IPS-NIHi11 (cell line): ENCODE measurements at regions not wholly inside any gene's neighbourhood (a gene's known extent, or its start where the extent isn't known, plus 50 kb on each side); places are given as distances from the start of the nearest gene placed in this dataset.
"Not testable (repeated sequence)": the region's sequence is repeated elsewhere in the genome, so short reads cannot be mapped to it uniquely, and the experiment has no call there.

Experiments used
- DNase-seq: peaks from one replicate; pipeline ENCODE4 v3.0.0; 2012; ENCODE audit warnings: mixed read lengths, low spot score

DNA sequence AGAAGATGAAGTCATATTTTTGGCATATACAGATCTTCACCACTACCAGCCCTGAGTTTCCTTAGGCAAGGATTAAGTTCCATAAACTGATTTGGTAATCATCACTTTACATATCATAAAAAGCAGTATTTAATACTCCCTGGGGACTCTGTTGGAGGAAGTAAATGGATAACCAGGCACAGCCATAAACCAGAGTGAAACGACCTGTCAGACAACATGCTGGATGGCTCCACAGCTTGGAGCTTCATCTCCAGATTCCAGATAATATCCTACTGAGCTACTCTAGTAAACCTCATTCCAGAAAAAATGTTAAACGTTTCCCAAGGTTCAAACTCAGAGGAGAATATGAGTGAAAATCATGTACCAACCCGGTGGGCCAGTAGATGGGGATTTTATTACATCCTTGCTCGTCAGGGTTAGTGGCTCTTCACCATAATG is 109.2 kb downstream of the BASP1 start:
- no peak for DNase-seq

DNA sequence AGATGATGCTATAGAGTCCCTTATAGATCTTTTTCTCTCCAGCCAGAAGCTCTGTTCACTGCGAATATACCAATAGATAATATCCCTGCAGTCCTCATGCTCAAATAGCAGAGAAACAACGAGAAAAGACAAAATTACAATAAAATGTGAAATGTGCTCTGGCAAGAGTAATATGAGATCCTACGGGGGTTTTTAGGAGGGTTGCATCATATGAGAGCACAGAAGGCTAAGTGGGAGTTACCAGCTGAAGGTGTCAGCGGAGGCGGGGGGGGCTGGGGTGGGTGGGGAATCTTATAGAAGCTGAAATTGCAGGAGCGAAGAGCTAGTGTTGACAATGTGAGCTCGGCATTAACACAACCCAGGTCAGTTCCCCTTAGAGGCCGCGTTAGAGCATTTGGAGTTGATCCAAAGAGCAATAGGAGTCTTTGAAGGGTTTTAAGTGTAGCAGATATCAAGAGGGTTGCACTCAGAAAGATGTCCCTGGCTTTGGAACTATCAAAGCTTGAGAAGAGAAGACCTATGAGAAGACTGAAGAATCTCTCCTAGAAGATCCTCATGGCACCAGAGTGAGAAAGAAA is 109.7 kb downstream of the BASP1 start:
- DNase-seq = no peak

DNA sequence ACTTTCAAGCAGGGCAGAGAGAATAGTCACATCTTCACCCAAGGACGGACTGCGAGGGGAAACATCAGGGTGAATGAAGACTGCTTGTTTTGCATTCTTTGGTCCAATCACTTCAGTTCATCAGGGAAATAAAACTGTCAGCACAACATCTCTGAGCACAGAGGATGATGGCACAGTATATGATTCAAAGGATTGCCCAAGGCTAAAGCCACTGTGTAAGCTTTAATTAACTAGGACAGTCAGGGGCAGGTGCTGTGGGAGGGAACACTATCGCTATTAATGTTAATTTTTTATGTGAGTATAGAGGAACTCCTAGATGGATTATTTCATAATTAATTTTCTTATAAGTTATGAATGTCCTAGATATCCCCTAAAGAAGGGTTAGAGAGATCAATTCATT is 112.1 kb downstream of the BASP1 start:
- no peak for DNase-seq

DNA sequence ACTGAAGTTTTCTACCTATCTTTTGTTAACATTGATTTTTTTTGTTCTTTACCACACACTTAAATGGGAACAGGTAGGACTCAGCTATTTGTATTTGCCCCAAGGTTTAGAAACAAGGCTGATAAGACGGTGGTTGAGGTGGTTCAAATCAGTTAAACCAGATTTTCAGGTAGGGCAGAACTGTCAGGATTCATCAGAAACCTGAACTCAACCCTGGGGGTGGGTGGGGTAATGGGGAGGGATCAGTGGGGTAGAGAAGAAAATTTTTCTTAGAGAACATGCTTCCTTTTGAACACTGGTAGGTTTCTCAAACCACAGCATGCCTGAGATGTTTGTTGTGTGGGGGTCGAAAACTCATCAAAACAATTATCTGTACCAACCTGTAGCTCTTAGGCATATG is 113.0 kb downstream of the BASP1 start:
- no peak for DNase-seq

DNA sequence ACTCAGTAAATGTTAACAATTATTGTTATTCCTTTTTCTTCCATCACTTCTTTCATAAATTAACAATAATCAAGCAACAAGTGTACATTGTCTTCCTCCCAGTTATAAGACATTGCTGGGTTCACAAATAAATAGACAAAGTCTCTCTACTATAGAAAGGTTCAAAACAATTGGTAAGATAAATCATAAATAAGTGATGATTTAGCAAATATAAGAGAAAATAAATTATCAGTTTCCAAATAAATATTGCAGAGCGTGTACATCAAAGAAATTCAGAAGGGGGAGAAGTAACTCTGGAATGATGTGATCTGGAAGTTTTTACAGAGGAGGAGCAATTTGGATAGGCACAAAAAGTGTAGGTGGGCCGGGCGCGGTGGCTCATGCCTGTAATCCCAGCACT is 114.2 kb downstream of the BASP1 start:
- DNase-seq = no peak

DNA sequence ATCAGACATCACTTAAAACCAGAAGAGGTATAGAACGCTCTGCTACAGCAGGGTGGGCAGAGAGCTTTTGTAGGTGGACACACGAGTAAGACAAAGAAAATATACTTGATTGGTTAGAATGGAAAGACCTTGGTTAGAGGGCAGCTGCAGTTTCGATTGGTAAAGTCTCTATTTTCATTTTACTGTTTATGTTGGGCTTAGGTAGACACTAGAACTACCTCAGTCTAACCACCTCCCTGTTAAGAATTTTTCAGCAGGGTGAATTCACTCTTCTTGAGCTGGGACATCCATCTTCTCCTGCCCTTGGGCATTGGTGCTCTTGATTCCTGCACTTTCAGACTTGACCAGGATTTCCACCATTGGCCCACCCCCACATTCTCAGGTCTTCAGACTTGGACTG is 116.3 kb downstream of the BASP1 start:
- no peak for DNase-seq

DNA sequence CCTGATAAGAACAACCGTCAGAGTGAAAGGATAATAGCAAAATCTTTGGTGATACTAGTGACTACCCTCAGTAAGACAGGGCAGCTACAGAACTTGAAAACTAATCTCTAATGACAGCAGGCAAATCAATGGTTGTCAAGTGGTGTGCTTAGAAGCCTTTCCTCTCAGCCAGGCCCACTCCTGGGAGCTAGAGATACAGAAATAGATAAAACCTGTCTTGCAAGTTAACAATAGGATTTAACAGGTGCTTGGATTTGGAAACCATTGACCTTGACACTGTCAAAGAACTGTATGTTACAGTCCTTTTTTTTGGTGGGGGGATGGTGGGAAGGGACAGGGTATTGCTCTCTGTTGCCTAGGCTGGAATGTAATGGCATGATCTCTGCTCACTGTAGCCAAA is 118.6 kb downstream of the BASP1 start:
- no peak for DNase-seq

DNA sequence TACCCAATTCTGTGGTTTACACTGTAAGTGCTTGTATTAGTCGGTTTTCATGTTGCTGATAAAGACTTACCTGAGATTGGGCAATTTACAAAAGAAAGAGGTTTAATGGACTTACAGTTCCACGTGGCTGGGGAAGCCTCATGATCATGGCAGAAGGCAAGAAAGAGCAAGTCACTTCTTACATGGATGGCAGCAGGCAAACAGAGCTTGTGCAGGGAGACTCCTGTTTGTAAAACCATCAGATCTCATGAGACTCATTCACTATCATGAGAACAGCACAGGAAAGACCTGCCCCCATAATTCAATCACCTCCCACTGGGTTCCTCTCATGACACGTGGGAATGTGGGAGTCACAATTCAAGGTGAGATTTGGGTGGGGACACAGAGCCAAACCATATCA is 119.3 kb downstream of the BASP1 start:
- DNase-seq = not testable (repeated sequence)

DNA sequence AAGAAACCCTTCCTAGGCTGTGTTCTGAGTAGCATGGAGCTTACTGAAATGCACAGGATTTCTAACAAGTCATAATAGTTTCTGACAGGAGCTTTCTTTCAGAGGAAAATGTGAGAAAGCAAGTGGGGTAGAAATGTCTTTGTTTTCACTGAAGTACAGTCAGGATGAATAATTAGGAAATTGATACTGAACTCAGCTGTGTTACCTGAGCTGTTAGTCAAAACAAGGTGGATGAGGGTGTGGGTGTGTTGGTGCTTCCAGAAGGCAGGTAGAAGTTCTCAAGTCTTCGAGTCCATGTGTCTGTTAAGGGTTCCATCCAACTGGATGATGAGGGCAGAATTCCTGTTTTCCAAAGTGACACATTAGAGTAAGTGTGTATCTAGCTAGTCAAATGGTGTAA is 122.4 kb downstream of the BASP1 start:
- no peak for DNase-seq

DNA sequence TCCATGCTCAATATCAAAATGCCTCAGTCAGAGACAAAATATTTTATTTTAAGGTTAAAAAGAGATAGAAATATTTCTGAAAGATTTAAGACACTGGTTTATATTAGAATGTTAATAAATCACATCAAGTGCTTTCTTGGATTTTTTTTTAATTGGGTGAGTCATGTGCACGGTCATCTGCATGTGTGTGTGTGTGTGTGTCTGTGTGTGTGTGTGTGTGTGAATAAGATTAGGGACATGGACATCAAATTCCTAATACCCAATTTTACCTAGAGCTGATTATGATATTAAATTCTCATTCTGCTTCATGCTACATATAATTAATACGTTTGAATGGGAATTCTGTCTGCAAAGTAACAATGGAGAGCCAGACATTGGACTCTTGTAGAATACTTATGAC is 122.9 kb downstream of the BASP1 start:
- no peak for DNase-seq

DNA sequence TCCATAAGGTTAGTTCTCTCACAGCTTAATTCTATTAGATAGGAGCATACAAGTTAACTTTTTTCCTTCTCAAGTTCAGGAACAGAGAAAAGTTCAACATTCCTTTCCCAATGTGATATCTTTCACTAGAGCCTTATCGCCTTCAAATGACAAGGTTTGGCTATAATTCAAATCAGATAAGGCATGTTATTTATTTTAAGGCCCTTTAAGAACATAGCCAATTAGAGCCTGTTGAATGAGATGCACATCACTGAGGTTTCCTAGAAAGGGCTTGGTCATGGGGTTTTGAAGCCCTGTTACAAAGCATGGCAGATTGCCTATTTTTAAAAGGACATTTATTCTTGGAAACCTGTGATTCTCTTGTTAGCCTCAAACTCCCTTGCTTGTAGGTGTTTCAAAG is 123.4 kb downstream of the BASP1 start:
- no peak for DNase-seq

DNA sequence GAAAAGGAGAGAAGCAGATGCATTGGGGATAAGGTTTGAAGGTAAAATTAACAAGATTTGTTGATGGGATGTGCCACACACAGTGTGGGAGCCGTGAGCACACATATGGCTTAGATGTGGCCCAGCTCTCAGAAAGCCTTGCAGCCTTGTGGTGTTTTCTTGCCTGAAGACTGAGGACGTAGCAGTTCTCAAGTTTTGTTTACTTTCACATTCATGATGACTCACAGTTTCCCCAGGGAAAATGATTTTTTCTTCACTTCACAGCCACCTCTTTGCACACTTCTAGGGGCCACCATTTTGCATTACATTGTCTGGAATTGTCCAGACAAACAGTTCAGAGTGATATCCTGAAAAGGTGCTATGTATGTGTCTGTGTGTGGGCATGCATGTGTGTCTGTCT is 126.2 kb downstream of the BASP1 start:
- DNase-seq = no peak

DNA sequence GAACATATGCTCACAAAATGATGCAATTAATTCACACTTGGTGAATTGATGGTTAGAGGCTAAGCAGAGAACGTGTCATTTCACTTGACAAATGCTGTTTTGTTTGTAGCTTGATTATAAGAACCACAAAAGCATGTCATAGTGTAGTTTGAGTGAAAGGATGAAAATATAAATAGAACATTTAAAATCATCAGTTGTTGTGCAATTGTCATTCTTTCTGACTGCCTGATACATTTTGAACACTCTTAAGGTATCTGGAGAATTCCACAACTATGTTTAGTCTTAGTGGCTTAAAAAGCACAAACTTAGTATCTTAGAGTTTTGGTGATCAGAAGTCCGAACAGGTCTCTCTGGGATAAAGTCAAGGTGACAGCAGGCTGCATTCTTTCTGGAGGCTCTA is 129.4 kb downstream of the BASP1 start:
- no peak for DNase-seq

DNA sequence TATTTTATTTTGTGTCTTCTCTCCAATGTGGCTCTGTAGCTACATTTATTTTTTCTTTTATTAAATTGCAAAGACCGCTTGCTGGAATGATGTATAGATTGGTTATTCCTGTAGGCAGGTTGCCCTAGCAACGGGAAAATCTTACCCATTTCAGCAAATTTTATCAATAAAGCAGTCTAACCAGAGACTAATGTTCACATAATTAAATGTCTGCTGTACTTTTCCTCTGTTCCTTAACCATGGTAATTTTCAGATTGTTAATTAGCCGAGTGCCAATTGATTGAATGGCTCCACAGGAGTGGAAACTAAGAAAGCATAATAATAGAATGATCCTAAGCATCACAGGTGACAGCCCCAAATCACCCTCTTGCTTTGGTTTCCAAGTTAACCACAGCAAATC is 134.8 kb downstream of the BASP1 start:
- no peak for DNase-seq

DNA sequence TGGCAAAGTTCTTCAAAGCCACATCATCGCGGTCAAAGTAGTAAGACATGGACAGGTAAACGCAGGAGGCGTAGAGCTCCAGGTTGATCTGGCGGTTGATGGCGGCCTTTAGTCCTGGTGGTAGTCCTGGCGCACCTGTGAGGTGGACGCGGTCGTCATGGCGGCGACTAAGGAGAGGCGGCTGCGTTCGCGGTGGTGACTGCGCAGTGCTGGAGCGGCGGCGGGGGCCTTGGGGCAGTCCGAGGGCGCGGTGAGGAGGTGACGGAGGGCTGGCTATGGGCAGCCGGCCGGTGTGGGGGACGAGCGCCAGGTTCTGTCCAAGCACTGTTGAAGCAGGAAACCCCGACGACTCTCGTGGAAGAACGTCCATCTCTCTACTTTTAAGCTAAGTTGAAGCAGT is 136.8 kb downstream of the BASP1 start:
- no peak for DNase-seq

DNA sequence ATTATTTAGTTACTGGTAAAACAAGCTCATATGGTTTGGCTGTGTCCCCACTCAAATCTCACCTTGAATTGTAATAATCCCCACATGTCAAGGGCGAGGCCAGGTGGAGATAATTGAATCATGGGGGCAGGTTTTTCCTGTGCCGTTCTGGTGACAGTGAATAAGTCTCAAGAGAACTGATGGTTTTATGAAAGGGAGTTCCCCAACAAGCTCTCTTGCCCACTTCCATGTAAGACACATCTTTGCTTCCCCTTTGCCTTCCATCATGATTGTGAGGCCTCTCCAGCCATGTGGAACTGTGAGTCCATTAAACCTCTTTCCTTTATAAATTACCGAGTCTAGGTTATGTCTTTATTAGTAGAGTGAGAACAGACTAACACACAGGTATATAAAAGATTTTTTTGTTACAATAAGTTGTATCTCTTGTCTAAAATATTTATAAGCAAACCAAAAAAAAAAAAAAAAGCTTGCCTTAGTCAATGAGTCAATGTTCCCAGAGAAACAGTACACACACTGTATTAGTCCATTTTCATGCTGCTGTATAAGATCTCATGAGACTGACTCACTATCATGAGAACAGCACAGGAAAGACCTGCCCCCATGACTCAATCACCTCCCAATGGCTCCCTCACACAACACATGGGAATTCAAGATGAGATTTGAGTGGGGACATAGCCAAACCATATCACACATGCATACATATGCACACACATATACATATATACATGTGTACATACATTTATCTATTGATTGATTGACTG is 138.3 kb downstream of the BASP1 start:
- DNase-seq = no peak

DNA sequence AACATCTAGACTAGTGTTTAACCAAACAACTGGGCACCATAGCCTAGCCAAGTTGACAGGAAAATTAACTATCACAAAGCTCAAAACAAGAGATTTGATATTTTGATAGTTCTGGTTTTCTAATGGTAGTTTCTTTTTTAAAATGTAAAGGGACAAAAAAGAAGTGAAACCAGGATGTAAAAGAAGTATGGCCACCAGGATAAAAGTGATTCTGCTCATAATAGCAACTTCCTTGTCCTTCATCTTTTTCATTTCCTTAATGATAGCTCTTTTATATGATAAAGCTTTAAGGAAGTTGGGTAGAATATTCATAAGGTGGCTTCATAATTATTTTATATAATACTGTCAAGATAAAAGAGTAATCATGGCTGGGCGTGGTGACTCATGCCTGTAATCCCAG is 139.1 kb downstream of the BASP1 start:
- no peak for DNase-seq

DNA sequence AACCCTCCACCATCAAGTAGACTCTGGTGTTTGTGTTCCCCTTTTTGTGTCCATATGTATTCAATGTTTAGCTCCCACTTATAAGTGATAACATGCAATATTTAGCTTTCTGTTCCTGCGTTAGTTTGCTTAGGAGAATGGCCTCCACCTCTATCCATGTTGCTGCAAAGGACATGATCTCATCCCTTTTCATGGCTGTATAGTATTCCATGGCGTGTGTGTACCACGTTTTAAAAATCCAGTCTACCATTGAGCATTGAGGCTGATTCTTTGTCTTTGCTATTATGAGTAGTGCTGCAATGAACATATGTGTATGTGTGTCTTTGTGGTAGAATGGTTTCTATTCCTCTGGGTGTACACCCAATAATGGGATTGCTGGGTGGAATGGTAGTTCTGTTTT is 140.1 kb downstream of the BASP1 start:
- no peak for DNase-seq

DNA sequence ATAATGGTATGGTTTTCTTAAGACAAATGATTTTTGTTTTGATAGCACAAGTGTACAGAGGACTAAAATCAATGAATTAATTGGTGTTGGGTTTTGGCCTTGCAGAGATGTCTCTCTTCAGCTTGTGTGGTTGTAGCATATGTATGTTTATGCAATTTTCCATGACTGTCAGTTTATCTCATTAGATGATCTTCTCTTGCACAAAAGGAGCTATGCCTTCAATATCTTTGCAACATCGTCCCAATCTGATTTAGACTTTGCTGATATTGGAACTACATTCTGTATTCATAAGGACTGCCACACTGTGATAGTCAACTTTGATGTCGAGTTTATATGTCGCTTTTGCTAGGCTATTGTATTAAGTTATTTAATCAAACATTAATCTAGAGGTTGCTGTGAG is 140.0 kb upstream of the TAF11L2 start:
- DNase-seq = no peak

DNA sequence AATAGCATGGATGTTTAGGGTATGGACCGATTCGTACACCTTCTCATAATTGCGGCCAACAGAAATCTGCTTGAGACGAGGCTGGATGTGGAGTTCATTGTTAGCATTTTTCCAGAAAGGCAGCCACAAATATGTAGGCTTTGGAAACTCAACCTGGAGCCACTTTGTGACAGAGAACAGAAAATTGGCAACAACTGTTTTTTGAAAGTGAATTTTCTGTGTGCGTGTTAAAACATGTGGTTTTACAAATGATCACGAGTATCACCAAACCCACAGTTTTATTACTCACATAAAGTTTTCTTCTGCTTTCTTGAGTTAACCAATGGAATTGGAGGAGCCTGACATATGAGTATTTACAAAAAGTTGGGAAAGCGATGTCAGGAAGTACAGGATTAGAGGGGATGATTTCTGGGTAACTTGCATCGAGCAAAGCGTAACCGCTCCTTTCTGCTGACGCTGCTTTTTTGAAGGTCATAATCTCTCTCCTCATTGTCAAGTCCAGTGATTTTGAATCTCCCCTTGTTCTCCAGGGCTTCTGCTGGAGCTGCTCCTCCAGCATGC is 138.5 kb upstream of the TAF11L2 start:
- DNase-seq = no peak

DNA sequence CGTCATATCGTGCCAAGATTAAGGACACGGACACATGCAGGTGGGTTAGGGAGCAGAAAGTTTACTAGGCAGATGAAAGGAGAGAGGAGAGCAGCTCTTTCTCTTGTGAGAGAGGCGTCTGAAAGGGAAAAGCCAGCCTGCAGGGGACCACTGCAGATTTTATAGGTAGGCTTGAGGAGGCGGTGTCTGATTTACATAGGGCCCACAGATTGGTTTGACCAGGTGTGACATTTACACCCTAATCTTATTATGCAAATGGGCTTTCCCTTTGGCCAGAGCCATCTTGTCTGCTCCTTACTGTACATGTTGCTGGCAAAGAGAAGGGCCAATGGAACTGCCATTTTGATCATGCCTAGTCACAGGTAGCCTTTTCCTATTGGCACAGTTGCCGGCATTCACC is 137.2 kb upstream of the TAF11L2 start:
- DNase-seq = no peak

DNA sequence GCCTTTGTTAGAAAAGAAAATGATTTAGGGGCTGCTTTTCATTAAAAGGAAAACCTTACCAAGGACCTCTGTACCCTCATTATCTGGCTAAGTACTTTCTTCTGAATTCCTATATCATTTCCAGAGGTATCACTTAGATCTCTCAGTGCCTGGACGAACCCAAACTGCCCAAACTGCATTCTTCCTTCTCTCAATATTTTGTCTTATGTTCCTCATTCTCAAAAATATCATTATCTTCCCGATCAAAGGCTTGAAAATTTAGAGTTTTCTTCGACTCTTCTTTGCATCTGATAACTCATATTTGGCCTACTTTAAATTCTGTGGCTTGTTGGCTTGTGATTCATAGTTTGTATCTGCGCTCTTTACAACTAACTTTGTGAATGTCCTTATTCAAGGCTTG is 136.7 kb upstream of the TAF11L2 start:
- DNase-seq = no peak

DNA sequence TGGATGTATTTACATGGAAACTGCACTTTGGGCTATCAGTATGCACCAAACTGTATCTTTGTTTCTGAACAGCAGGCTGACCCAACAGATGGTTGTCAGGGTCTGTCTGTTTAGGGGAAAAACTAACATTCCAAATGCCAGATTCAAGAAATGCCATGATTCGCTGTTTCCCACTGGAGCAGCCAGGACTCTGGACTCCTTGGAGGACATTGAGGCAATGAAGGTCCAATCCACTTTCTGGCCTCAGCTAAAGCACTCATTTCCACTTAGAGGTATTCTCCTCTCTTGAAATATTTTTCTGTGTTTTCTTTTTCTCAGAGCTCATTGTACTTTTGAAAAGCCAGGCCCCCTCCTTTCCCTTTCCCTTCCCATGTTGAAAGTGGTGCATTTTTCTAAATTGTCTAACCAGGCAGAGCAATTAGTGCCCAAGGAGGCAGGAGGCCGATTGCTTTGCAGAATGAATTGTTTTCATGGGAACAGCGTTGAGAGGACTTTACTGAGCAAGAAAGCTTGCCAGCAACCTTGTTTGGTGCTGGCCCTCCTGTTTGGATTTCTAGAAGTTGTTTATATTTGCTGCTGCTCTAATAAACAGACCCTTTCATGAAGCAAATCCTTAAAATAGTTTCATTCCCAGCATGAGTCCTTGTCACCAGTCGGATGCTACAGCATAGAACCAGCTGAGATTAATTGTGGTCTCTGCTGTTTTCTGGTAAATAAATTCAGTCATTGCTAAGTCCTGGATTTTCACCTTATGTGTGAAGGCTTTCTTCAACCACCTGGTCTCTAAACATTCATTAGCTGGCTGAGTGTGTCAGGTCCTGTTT is 132.8 kb upstream of the TAF11L2 start:
- no peak for DNase-seq
